SK-N-SH (cell line): ENCODE measurements at regions not wholly inside any gene's neighbourhood (a gene's known extent, or its start where the extent isn't known, plus 50 kb on each side); places are given as distances from the start of the nearest gene placed in this dataset.

Experiments
- CTCF ChIA-PET: fragments of 300-600, 350-600 bp; formaldehyde crosslinking; extraction: SDS; loops from one replicate; lab custom pipeline; 2021; lab: Yijun Ruan, JAX
- POLR2A ChIA-PET: fragments of 350-600 bp; sonication (Branson Sonifier 250); formaldehyde crosslinking; extraction: SDS; loops from one replicate; lab custom pipeline; 2020; ENCODE audit warnings: antibody characterized with exemption, inconsistent platforms; lab: Yijun Ruan, JAX
- DNase-seq: peaks from one replicate; pipeline ENCODE4 v3.0.0; 2012
- H2AFZ ChIP-seq: fragments of 200-600 bp; sonication (generic); 2 replicates; pipeline ENCODE4 v1.8.1; 2016; ENCODE audit warnings: antibody characterized with exemption, mild to moderate bottlenecking, low read depth
- H3F3A ChIP-seq: fragments of 200-600 bp; sonication (generic); replicated peaks from 2 replicates; pipeline ENCODE3; 2016; ENCODE audit warnings: antibody characterized with exemption, mild to moderate bottlenecking; ENCODE audit not compliant: insufficient read depth
- H3K27ac ChIP-seq, 2 experiments: fragments of 200-500 bp in 1 of 2; fragments of 200-600 bp in 1 of 2; sonication (Bioruptor generic) in 1 of 2; sonication (generic), shearing (Covaris generic) in 1 of 2; 2 replicates each; pipeline versions ENCODE4 v1.5.1 to v1.6.1; 2014 to 2016; ENCODE audit warnings: low read depth in 2 of 2, inconsistent platforms in 1 of 2, low read length in 1 of 2, mild to moderate bottlenecking in 1 of 2, mixed read lengths in 1 of 2
- H3K27me3 ChIP-seq: fragments of 200-600 bp; sonication (generic), shearing (Covaris generic); 2 replicates; pipeline ENCODE4 v1.6.1; 2016; ENCODE audit warnings: mixed run types; ENCODE audit not compliant: insufficient read depth
- H3K36me3 ChIP-seq, 2 experiments: fragments of 200-500 bp in 1 of 2; fragments of 200-600 bp in 1 of 2; sonication (Bioruptor generic) in 1 of 2; sonication (generic) in 1 of 2; replicated peaks in 1 of 2; 2 replicates each; pipeline versions ENCODE3 to v1.5.1; 2014 to 2016; ENCODE audit warnings: low read length in 1 of 2, mild to moderate bottlenecking in 1 of 2; ENCODE audit not compliant: insufficient read depth in 2 of 2, control insufficient read depth in 1 of 2
- H3K4me1 ChIP-seq, 2 experiments: fragments of 200-500 bp in 1 of 2; fragments of 200-600 bp in 1 of 2; sonication (Bioruptor generic) in 1 of 2; sonication (generic), shearing (Covaris generic) in 1 of 2; 2 replicates each; pipeline versions ENCODE4 v1.5.1 to v1.6.1; 2014 to 2016; ENCODE audit warnings: low read depth in 1 of 2, low read length in 1 of 2, mixed run types in 1 of 2; ENCODE audit not compliant: insufficient read depth in 2 of 2, control insufficient read depth in 1 of 2
- H3K4me2 ChIP-seq: fragments of 200-600 bp; sonication (generic), shearing (Covaris generic); 2 replicates; pipeline ENCODE4 v1.6.1; 2017; ENCODE audit warnings: mixed run types
- H3K4me3 ChIP-seq, 2 experiments: fragments of 200-500 bp in 1 of 2; fragments of 200-600 bp in 1 of 2; sonication (Bioruptor generic) in 1 of 2; sonication (generic), shearing (Covaris generic) in 1 of 2; 2 replicates each; pipeline versions ENCODE4 v1.5.1 to v1.8.1; 2014 to 2016; ENCODE audit warnings: low read depth in 2 of 2, inconsistent platforms in 1 of 2, low read length in 1 of 2, mild to moderate bottlenecking in 1 of 2, mixed read lengths in 1 of 2, moderate library complexity in 1 of 2
- H3K79me2 ChIP-seq: fragments of 200-600 bp; sonication (generic); 2 replicates; pipeline ENCODE4 v1.8.1; 2017; ENCODE audit warnings: mild to moderate bottlenecking; ENCODE audit not compliant: insufficient read depth
- H3K9ac ChIP-seq: fragments of 200-600 bp; sonication (generic); 2 replicates; pipeline ENCODE4 v1.6.1; 2017; ENCODE audit warnings: mixed run types
- H3K9me2 ChIP-seq: fragments of 200-600 bp; sonication (generic); 2 replicates; pipeline ENCODE4 v1.6.1; 2017; ENCODE audit warnings: mixed run types
- H3K9me3 ChIP-seq: fragments of 200-600 bp; sonication (generic); 2 replicates; pipeline ENCODE4 v1.6.1; 2017; ENCODE audit warnings: mixed run types, mild to moderate bottlenecking, moderate library complexity
- H4K20me1 ChIP-seq: fragments of 200-600 bp; sonication (generic); 2 replicates; pipeline ENCODE4 v1.6.1; 2017; ENCODE audit warnings: mild to moderate bottlenecking, mixed run types; ENCODE audit not compliant: insufficient read depth
- CHD2 ChIP-seq: fragments of 150-350 bp; IDR thresholded peaks from 2 replicates; pipeline ENCODE4 v1.6.1; 2018; ENCODE audit warnings: low read length; ENCODE audit not compliant: partially characterized antibody
- FOSL2 ChIP-seq: IDR thresholded peaks from 2 replicates; pipeline ENCODE4 v1.4.0; 2012; ENCODE audit warnings: low read depth, mild to moderate bottlenecking, moderate library complexity, borderline replicate concordance
- GABPA ChIP-seq: IDR thresholded peaks from 2 replicates; pipeline ENCODE4 v1.4.0; 2012; ENCODE audit warnings: low read depth, mild to moderate bottlenecking
- JUND ChIP-seq: IDR thresholded peaks from 2 replicates; pipeline ENCODE4 v1.4.0; 2012
- MEF2A ChIP-seq: IDR thresholded peaks from 2 replicates; pipeline ENCODE4 v1.4.0; 2012; ENCODE audit warnings: low read depth, borderline replicate concordance
- NRF1 ChIP-seq: IDR thresholded peaks from 2 replicates; pipeline ENCODE4 v1.6.1; 2012; ENCODE audit warnings: low read depth, mild to moderate bottlenecking, low read length
- POLR2AphosphoS5 ChIP-seq: IDR thresholded peaks from 2 replicates; pipeline ENCODE4 v1.6.1; 2012; ENCODE audit warnings: low read depth, low read length
- RXRA ChIP-seq: IDR thresholded peaks from 2 replicates; pipeline ENCODE4 v1.4.0; 2012; ENCODE audit warnings: low read depth, mild to moderate bottlenecking, borderline replicate concordance
- SMC3 ChIP-seq: IDR thresholded peaks from 2 replicates; pipeline ENCODE4 v1.6.1; 2012; ENCODE audit warnings: low read depth, low read length, improper control_type of control experiment
- TCF12 ChIP-seq: IDR thresholded peaks from 2 replicates; pipeline ENCODE4 v1.4.0; 2012
- TEAD4 ChIP-seq: IDR thresholded peaks from 2 replicates; pipeline ENCODE4 v1.4.0; 2012; ENCODE audit warnings: mild to moderate bottlenecking, borderline replicate concordance; ENCODE audit not compliant: insufficient read depth
- WGBS: methylation state at CpG from one replicate; pipeline ENCODE4 v1.1.6; 2017; ENCODE audit warnings: low lambda C conversion rate; 5-methylcytosine and 5-hydroxymethylcytosine counted together
- TF ChIP-seq, protein P1 (sequence below): fragments of 200-600 bp; sonication (generic); IDR thresholded peaks from 2 replicates; pipeline ENCODE4 v1.6.1; 2017; ENCODE audit warnings: antibody characterized with exemption, mild to moderate bottlenecking, moderate library complexity
- TF ChIP-seq, protein P2 (sequence below): IDR thresholded peaks from 2 replicates; pipeline ENCODE4 v1.4.0; 2012; ENCODE audit warnings: low read depth, borderline replicate concordance
- TF ChIP-seq, protein P3 (sequence below): fragments of 150-350 bp; IDR thresholded peaks from 2 replicates; pipeline ENCODE4 v1.6.1; 2016; ENCODE audit warnings: mild to moderate bottlenecking, low read depth, low read length
- TF ChIP-seq, protein P4 (sequence below): IDR thresholded peaks from 2 replicates; pipeline ENCODE4; 2012
- TF ChIP-seq, protein P5 (sequence below): IDR thresholded peaks from 2 replicates; pipeline ENCODE4 v1.4.0; 2012; ENCODE audit warnings: low read depth

DNA sequence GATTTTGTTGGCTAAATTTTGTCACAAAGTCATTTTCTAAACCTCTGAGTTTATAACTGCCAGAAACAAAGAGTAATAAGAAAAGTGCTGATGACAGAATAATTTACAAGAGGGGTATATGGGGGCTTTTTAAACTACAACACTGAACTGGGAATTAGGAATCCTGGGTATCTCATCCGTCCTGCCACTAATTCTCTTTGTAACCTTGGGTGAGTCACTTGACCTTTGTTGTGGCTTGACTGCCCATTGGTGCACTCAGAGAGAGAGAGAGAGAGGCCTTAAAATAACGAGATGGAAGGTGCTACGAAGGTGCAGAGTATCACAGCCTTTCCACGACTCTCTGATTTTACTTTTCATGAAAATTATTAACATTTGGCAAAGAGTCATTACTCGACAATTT lies 130.3 kb upstream of the CNTLN start:
- no peaks in the 10 kb centered on the region for H3K27me3 ChIP-seq
- WGBS: 83% methylated on average over 5 of the region's 5 CpGs
- no peaks in the 10 kb centered on the region for H3K79me2 ChIP-seq
- no peaks in the 10 kb centered on the region for H3F3A ChIP-seq
- H3K4me2 ChIP-seq: no peak overlapping the region
- H3K4me3 ChIP-seq: no peak overlapping the region
- no peaks in the 10 kb centered on the region for H3K9me3 ChIP-seq
- TF ChIP-seq RXRA (no peak), GABPA (no peak), POLR2AphosphoS5 (no peak), MEF2A (no peak), TEAD4 (no peak), NRF1 (no peak), FOSL2 (no peak), SMC3 (no peak), CHD2 (no peak)
- TF ChIP-seq, protein P1, sequence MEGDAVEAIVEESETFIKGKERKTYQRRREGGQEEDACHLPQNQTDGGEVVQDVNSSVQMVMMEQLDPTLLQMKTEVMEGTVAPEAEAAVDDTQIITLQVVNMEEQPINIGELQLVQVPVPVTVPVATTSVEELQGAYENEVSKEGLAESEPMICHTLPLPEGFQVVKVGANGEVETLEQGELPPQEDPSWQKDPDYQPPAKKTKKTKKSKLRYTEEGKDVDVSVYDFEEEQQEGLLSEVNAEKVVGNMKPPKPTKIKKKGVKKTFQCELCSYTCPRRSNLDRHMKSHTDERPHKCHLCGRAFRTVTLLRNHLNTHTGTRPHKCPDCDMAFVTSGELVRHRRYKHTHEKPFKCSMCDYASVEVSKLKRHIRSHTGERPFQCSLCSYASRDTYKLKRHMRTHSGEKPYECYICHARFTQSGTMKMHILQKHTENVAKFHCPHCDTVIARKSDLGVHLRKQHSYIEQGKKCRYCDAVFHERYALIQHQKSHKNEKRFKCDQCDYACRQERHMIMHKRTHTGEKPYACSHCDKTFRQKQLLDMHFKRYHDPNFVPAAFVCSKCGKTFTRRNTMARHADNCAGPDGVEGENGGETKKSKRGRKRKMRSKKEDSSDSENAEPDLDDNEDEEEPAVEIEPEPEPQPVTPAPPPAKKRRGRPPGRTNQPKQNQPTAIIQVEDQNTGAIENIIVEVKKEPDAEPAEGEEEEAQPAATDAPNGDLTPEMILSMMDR: no peak
- TF ChIP-seq, protein P2, sequence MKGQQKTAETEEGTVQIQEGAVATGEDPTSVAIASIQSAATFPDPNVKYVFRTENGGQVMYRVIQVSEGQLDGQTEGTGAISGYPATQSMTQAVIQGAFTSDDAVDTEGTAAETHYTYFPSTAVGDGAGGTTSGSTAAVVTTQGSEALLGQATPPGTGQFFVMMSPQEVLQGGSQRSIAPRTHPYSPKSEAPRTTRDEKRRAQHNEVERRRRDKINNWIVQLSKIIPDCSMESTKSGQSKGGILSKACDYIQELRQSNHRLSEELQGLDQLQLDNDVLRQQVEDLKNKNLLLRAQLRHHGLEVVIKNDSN: no peak
- TF ChIP-seq, protein P3, sequence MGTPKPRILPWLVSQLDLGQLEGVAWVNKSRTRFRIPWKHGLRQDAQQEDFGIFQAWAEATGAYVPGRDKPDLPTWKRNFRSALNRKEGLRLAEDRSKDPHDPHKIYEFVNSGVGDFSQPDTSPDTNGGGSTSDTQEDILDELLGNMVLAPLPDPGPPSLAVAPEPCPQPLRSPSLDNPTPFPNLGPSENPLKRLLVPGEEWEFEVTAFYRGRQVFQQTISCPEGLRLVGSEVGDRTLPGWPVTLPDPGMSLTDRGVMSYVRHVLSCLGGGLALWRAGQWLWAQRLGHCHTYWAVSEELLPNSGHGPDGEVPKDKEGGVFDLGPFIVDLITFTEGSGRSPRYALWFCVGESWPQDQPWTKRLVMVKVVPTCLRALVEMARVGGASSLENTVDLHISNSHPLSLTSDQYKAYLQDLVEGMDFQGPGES: no peak
- TF ChIP-seq, protein P4, sequence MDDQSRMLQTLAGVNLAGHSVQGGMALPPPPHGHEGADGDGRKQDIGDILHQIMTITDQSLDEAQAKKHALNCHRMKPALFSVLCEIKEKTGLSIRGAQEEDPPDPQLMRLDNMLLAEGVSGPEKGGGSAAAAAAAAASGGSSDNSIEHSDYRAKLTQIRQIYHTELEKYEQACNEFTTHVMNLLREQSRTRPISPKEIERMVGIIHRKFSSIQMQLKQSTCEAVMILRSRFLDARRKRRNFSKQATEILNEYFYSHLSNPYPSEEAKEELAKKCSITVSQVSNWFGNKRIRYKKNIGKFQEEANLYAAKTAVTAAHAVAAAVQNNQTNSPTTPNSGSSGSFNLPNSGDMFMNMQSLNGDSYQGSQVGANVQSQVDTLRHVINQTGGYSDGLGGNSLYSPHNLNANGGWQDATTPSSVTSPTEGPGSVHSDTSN: no peak
- H3K9me2 ChIP-seq: no peaks in the 10 kb centered on the region
- DNase-seq: no peak
- POLR2A ChIA-PET: no interaction called here
- CTCF ChIA-PET: no interaction called here
- H3K27ac ChIP-seq: no peak overlapping the region
- H3K36me3 ChIP-seq: no peaks in the 10 kb centered on the region
- no peak overlapping the region for H3K9ac ChIP-seq
- H2AFZ ChIP-seq: no peak overlapping the region
- H4K20me1 ChIP-seq: no peaks in the 10 kb centered on the region
- H3K4me1 ChIP-seq: no peaks in the 10 kb centered on the region; a peak in 1 of 4 replicates

DNA sequence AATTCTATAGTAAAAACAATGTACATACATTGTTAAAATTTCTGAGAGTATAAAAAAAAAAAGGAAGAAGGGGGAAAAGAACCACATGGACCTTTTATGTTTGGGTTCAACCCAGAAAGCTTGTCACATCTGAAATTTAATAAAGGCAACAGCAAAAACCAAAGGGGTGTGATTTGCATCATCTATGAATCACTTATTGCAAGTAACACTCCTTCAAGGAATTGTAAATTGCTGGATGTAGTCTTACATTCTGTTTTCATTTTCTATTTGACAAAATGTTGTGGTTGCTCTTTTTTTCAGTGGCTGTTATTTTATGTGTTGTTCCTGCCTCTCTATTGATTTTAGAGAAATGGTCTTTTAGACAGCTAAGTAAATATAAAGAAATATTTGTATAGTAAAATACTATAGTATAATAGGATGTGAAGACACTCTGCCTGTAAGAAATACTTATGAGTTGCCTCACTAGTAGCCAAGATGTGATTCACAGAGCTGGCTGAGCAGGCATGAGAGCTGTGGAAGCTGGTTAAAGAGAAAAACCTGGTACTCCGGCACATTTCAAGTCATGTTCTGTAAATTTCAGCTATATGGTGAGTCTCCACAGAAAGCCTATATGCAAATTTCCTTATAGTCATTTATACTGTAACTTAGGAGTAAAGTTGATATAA lies 131.1 kb upstream of the CNTLN start:
- Histone ChIP-seq H3K36me3 (no peaks in the 10 kb centered on the region), H3F3A (no peaks in the 10 kb centered on the region), H3K27me3 (no peaks in the 10 kb centered on the region), H3K9me3 (no peaks in the 10 kb centered on the region), H2AFZ (no peak overlapping the region; the same call in 1 of the 2 replicates), H4K20me1 (no peaks in the 10 kb centered on the region), H3K4me2 (no peak overlapping the region), H3K4me1 (no peaks in the 10 kb centered on the region; a peak in 1 of 4 replicates), H3K27ac (no peak overlapping the region), H3K4me3 (no peak overlapping the region), H3K79me2 (no peaks in the 10 kb centered on the region), H3K9ac (no peak overlapping the region), H3K9me2 (no peaks in the 10 kb centered on the region)
- TF ChIP-seq, protein P5, sequence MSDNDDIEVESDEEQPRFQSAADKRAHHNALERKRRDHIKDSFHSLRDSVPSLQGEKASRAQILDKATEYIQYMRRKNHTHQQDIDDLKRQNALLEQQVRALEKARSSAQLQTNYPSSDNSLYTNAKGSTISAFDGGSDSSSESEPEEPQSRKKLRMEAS: no peak
- TF ChIP-seq TCF12 (no peak), GABPA (no peak), JUND (no peak)
- TF ChIP-seq, protein P2: no peak
- TF ChIP-seq, protein P4: no peak
- POLR2A ChIA-PET: no interaction called here
- WGBS: 96% methylated on average over 1 of the region's 1 CpG
- no peak for DNase-seq
- CTCF ChIA-PET: no interaction called here
